MV-4-11 (cell line): ENCODE measurements at regions not wholly inside any gene's neighbourhood (a gene's known extent, or its start where the extent isn't known, plus 50 kb on each side); places are given as distances from the start of the nearest gene placed in this dataset.
"Not testable (repeated sequence)": the region's sequence is repeated elsewhere in the genome, so short reads cannot be mapped to it uniquely, and the experiment has no call there.

Experiments
- DNase-seq: peaks from one replicate; lab custom pipeline; 2025; lab: John Stamatoyannopoulos, UW

- DNase-seq = not testable (repeated sequence)
Observed at GRCh38 chr6:125591796-125592195, 157.6 kb upstream of the HEY2 start.

GRCh38 chr6:125593746-125594145 lies 155.7 kb upstream of the HEY2 start:
- DNase-seq = no peak

DNA sequence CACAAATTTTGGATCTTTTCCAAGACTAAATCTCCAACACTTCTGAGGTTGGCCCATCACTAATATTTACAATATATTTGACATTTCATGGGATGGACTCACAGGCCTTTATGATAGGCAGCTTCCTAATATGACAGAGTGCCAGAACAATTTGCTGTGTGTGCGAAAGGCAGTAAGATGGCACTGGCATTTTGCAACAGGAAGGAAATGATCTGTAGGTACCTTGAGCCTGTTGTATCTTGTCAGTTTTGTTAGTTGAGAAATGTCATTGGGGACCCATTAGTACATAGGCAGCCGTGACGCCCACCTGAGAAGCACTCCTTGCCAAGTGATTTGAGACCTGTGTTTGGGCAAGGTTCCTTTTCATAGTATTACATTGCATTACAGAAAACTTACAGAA lies 153.4 kb upstream of the HEY2 start:
- DNase-seq = no peak

DNA sequence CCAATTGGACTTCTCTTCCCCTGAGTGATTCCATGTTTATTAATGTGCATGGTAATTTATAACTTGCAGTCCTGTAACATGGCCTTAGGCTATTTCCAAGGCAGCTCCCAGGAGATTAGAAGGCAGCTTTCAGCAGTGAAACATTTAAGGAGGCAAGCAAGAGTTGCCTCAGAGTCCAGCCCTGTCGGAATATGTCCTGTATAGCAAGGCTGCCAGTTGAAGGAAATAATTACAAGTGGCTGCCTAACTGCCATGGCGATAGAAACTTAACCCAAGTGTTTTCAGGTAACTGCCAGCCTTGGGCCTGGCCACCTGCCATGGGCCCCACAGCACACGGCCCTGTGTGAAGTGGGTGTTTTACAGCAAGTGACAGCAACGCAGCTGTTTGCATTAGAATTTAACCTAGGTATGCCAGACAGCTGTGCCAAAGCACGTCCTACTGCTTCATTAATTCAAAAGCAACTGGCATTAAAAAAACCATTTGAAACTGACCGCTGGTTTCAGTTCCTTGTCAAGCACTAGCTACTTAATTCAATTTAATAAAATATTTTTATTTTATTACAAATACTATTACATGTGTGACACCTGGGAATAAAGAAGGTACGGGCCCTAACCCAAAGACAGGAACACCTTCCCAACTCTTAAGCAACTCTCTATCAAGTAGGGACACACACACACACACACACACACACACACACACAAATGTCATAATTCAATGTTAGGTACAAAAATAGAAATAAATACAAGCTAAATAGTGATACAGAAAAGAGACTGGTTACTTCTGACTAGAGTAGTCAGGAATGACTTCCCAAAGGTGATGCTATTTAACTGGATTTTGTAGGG lies 151.8 kb upstream of the HEY2 start:
- no peak for DNase-seq

GRCh38 chr6:125598422-125598821 lies 151.0 kb upstream of the HEY2 start:
- peak; percentile 96 for DNase-seq

GRCh38 chr6:125604257-125604656 lies 145.2 kb upstream of the HEY2 start:
- DNase-seq = no peak

- no peak for DNase-seq
Observed at GRCh38 chr6:125611573-125612344, 137.7 kb upstream of the HEY2 start.

DNA sequence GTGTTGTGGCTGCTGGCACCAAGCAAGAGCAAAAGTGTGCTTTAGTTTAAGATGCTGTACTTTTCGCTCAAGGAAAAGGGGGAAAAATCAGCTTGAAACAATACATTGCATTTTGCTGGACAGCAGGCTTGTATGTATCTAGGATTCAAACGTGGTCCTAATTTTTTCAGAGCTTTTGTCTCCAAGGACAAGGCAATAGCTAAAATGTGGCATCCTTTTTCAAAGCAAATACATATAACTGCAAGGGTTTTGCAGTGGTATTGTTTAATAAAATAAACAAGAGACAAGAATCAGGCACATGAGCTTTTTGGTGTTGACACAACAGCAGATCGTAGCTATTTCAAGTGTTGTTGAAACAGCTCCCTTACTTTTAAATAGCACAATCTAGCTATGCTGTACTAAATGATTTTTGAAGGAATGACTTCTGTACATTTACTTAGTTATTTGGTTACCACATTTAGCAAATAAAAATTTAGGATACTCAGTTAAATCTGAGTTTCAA lies 137.0 kb upstream of the HEY2 start:
- DNase-seq = no peak

- DNase-seq = no peak
Observed at GRCh38 chr6:125618629-125619028, 130.8 kb upstream of the HEY2 start.

DNA sequence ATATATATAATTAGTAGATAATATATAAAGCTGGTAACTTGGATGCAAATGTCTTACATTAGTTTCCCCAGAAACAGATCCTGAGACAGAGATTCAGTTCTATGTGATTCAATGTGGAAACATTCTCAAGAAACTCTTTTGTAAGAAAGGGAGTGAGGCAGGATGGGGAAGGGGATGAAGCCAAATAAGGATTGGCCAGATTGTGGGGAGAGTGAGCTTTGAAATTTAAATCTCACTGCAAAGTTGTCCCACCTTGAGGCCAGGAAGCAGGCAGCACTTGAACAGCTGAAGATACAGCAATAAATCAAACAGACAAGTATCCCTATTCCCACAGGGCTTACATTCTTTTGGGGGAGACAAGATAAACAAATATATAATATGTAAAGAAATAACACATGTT lies 126.3 kb upstream of the HEY2 start:
- no peak for DNase-seq

DNA sequence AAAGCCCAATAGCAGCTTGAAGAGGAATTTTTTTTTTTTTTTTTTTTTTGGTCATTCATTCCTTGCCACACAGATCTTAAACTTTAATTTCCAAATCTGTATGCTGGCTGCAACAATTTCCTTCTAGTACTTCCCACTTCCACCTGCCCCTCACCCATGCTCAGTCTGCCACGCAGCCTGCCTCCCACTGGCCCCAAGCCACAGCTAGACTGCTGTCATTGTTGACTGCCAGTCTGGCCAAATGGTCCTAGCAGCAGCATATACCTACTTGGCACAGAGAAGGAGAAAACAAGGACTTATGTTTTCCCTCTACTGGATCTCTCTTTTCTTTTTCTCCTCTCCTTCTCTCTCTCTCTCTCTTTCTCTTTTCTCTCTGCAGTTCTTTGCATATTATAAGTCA lies 118.3 kb upstream of the HEY2 start:
- no peak for DNase-seq

DNA sequence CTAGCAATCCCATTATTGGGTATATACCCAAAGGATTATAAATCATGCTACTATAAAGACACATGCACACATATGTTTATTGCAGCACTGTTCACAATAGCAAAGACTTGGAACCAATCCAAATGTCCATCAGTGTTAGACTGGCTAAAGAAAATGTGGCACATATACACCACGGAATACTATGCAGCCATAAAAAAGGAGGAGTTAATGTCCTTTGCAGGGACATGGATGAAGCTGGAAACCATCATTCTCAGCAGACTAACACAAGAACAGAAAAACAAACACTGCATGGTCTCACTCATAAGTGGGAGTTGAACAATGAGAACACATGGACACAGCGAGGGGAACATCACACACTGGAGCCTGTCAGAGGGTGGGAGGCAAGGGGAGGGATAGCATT lies 113.4 kb upstream of the HEY2 start:
- DNase-seq = not testable (repeated sequence)

GRCh38 chr6:125636671-125637070 lies 112.8 kb upstream of the HEY2 start:
- no peak for DNase-seq

- DNase-seq = no peak
Observed at GRCh38 chr6:125637207-125637606, 112.2 kb upstream of the HEY2 start.

- peak; percentile 63 for DNase-seq
Observed at GRCh38 chr6:125639466-125640020, 109.9 kb upstream of the HEY2 start.

- no peak for DNase-seq
Observed at GRCh38 chr6:125640441-125641150, 108.8 kb upstream of the HEY2 start.

DNA sequence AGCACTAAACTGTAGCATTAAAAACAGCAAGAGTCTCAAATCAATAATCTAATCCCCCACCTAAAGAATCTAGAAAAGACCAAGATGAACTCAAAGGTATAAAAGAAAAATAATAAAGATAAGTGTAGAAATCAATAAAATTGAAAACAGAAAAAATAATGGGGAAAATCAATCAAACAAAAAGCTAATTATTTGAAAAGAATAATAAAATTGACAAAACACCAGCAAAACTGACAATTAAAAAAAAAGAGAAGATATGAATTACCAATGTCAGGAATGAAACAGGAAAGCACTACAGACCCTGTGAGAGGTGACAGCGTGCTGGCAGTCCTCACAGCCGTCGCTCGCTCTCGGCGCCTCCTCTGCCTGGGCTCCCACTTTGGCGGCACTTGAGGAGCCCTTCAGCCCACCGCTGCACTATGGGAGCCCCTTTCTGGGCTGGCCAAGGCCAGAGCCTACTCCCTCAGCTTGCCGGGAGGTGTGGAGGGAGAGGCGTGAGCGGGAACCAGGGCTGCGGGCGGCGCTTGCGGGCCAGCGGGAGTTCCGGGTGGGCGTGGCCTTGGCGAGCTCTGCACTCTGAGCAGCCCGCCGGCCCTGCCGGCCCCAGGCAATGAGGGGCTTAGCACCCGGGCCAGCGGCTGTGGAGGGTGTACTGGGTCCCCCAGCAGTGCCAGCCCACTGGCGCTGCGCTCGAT lies 105.3 kb upstream of the HEY2 start:
- not testable (repeated sequence) for DNase-seq

GRCh38 chr6:125647391-125647790 lies 102.0 kb upstream of the HEY2 start:
- no peak for DNase-seq

- DNase-seq = not testable (repeated sequence)
Observed at GRCh38 chr6:125653752-125654151, 95.7 kb upstream of the HEY2 start.

DNA sequence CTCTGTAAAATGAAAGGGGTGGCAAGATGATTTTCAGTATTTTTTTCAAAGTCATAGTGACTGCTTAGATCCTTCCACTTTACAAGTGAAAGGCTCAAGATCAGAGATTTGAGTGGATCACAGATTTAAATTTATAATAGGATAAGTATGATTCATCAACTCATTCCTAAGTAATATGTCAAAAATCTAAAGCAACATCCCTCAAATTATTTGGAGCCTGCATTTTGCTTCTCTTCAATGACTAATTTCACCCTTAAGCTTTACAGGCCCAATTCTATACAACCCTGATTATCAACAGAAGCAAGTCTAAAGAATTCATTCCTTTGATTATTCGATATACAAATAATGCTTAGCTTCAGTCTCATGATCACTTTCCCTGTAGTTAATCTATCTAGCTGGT lies 93.9 kb upstream of the HEY2 start:
- DNase-seq = no peak

- DNase-seq = no peak
Observed at GRCh38 chr6:125656287-125656870, 93.1 kb upstream of the HEY2 start.
